ENCODE measurements at regions not wholly inside any gene's neighbourhood (a gene's known extent, or its start where the extent isn't known, plus 50 kb on each side); places are given as distances from the start of the nearest gene placed in this dataset.

DNA sequence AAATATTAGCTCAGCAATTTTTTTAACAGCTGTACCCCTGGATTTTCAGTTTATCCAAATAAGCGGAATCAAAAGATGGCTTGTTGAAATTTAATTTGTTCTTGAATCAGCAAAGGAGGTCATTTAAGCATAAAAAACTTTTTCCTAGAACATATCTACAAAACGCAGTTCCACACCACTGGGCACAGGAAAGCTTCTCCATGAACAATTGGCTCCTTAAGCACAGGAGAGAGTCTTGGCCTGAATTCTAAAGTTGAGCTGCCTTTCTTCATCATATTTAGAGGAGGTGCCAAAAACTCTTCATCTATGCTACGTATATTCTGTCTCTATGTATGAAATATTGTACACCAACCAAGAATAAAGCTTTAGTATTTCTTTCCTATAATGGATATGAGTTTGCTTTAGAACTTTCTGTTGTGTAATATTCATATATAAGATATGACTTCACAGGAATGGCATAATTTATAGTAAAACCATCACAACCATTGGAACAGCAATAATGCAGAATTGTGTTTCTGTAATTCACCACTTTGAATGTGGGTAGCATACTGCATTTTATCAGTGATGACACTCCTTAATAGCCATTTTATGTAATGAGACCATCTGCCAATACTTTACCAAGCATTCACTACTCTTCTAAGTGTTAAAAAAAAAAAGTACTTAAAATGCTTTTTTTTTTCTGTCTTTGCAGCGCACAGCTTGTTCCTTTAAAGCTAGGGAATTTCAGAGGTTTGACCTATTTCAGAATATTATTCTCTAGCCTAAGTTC, 263.7 kb downstream of the SLITRK6 start:
- no peak for DNase-seq

DNA sequence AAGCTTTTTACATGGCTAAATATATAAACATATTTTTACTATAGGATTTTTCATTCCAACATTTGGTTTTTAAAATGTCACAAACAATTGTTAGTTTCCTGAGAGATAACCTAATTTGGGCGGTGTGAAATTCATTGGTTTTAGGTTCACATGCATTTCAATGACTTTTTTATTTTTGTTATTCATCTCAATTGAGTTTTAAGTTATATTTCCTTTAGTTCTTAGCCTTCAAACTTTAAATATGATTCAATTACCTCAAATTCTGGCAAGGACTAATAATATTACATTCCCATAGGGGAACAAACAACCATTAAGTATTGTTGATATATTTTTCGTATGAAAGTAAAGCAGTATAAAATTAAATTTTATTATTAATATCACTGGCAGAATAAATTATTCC, 265.3 kb downstream of the SLITRK6 start:
- no peak for DNase-seq

DNA sequence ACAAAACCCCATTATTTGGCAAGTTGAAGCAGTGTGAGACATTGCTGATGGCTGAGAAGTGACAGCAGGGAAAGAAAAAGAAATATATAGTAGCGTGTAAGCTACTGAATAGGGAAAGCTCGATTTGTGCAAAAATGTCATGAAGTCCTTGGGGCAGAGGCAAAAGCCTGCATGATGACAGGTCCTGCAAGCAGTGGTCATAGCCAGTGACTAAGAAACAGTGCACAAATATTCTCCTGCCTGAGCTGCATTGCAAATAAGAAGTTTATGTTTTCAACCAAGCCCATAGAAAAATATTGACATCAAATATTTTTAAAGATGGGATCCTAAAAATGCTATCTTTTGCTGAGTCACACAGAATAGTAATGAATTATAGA, 270.0 kb downstream of the SLITRK6 start:
- no peak for DNase-seq

DNA sequence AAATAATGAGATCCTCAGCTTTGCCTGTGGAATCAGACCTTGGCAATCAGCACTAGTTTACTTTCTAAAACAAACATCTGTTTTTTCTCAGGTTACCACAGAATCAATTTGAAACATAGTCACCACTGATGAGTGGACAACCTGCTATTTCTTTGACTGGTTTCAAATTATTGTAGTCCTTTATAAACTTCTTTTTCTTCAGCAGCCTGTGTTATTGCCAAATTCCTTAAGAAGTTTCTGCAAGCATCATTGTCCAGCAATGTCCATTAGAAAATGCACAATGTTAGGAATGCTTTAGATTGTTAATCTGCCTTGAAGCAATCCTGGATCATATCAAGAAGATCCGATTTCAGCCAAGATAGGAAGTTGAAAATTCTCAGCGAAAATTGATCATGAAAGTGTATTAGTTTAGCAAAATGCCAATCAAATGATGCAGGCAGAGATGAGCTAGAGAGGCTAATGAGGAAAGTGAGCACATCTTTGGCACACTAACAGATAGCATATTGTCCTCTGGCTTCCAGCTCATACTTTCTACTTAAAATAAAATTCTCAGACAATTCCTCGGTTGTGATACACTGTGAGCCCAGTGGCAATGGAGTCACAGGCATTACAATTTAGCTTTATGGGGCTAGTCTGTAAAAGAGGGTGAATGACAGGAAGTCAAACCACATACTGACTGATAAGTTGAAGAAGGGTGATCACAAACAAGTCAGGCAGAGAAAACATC, 270.6 kb downstream of the SLITRK6 start:
- no peak for DNase-seq

DNA sequence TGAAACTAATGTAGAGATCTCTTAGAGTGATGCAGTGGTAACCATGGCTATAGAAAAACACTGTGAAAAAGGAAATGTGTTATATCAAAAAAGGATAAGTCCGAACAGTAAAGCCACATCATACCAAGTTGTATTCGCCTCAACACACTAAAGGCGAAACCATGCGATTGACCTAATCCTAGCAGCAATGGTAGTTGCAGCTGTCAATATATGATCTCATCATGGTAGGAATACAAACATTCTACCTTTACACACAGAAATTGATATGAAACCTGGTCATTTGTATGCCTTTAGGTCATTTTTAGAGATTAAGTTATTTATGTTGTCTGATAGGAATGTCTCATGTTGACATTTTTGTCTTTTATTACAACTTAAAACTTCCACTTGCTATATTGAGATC, 271.9 kb downstream of the SLITRK6 start:
- DNase-seq = no peak

DNA sequence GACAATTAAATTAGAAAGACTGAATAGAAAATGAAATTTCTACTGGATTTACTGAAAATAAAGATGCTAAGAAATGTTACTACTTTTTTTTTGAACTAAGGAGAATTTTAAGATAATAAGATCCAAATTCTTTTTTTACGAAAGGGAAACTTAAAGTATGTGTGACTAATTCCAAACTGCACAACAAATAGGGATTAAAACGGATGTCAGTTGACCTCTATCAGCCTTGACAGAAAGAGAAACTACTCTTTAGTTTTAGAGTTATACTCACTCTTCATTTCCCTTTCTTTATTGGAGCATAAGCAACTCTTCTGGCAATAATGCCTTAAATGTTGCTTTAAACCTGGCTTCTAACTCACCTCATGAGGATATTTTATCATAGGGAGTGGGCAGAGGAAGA, 273.8 kb downstream of the SLITRK6 start:
- no peak for DNase-seq

DNA sequence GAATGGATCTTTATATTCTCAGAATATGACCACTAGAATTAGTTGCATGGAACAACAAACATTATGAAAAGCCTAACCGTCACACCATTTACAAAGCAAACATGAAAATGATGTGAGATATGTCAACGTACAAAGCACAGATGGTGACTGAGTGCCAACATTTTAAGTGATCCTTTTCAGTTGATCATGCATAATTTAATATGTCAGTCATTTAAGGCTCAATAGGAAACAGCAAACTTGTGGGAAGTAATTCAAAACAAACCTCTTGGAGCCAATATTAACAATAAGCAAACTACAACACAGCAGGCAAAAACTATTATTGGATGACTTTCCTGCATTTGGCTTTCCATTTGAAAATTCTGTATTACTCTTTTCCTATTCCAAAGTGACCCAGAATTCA, 277.6 kb downstream of the SLITRK6 start:
- no peak for DNase-seq

DNA sequence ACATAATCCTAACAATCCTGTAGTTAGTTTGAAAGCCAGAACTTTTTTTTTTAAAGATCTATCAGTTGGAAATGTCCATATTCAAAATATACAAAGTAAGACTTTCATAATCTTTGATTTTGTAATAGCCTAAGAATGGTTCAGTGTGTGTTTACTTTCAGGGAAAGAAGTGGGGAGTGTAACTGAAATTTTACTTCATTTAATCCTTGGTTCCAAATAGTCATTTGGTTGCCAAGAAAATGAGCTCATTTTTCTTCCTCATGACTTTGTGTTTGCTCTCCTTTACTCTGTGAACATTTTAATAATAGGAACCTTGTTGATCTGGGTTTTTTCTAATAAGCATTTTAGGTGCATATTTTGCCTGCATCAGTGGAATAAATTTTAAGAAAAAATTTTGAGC, 278.8 kb downstream of the SLITRK6 start:
- DNase-seq = no peak

DNA sequence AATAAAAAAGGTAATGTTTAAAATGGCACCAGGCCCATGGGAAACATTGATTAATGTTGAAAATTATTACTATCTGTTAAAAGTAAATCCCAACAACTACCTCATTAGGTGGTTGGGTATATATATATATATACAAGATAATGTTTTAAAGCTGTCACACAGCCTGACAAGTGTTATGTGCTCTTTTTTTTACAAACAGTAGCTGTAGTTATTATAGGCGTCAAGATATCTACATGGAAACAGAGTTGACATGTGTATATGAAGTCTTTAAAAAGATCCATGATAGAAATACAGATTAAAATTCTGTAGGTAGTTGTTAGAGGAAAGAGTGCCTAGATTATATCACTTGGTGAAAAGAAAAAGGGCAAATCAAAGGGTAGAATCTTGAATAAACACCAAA, 279.9 kb downstream of the SLITRK6 start:
- DNase-seq = no peak

DNA sequence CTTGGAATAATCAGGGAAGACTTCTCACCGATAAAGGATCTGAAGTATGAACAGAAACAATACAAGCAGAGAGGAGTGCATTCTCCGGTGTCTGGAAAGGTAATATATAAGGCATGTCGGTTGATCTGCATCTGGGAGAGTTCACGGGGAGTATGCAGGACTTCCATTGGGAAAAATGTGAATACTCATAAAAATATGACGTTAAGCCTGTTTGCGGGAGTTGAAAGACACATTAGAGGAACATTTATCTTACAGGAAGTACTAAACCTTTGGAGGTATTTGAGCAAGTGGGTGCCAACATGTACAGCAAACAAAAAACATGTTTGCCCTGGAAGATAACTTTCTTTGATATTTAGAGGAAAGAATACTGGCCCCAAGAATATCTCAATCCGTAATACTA, 286.8 kb downstream of the SLITRK6 start:
- no peak for DNase-seq

DNA sequence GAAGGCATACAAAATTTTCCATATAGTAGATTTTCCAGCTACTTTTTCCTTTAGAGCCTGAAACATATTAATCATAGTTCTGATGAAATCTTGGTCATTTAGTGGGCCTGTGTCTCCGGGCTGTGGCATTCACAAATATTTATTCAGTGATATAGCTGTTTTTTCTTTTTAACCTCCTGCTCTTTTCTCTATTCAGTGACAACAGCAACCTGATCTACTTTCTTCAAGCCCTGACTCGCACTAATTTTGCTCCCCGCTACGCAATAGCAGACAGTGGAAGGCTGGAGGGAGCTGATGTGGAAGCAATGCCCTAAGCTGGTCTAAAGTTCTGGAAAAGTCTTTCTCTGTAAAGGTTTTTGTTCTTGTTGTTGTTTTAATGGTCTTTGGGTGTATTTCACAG, 289.7 kb downstream of the SLITRK6 start:
- no peak for DNase-seq

DNA sequence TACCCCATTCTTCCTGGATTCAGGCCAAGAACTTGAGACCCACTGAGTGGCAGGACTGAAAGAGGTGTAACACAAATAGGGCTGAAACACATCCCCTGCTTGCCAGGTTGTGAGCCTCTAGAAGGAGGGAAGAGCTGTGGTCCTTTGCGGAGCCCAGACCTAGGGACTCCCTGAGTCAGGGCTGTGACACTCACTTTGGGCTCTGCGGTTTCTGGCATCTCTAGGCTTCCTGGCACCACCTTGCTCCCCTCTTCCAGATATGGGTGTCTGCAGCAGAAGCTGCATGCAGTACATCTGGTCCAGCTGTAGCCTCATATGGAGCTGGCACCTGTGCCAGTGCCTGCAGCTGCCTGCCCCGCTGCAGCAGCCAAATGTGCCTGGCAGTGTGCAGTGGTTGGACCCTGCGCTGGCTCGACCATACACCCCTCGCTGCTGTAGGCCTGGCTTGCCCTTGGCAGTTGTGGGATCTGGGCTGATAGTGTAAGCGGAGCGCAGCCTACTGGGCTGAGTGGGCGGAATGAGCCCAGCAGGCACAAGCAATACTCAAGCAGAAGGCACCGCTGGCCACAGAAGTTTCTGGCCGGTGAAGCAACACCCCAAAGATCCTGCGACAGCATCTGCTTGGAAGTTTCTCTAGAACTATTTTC, 290.4 kb downstream of the SLITRK6 start:
- DNase-seq = no peak

DNA sequence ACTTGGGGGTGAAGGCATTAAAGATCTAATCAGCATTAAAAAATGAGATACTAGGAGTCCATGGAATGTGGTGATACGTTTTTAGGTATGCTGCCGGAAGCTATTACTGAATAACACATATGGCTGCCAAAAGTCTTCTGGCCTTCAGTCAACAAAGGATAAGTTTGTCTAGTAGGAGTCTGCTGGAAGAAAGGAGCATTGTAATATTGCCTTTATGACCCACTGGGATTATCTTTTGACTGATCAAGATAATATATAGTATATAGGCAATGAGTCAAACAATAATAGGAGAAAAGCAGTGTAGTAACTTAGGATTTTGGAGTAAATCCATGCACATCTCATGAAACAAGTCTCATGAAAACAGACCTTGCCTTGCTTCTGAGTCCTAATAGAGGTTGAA, 295.4 kb downstream of the SLITRK6 start:
- DNase-seq = no peak

DNA sequence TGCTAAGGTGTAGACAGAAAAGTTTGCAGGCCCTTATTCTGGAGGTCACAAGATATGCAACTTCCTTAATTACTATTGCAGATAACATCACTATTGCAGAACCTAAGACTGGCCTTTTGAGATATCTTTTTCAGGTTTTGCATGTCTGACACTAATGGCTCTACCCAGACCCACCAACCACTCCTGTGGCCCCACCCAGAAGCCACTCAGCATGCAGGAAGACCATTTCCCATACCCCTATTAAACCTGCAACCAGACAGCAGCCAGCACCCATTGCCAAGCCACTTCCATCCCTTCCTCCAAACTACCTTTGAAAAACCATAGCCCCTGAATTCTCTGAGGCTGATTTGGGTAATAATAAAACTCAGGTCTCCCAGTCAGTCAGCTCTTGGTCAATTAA, 297.6 kb downstream of the SLITRK6 start:
- no peak for DNase-seq

DNA sequence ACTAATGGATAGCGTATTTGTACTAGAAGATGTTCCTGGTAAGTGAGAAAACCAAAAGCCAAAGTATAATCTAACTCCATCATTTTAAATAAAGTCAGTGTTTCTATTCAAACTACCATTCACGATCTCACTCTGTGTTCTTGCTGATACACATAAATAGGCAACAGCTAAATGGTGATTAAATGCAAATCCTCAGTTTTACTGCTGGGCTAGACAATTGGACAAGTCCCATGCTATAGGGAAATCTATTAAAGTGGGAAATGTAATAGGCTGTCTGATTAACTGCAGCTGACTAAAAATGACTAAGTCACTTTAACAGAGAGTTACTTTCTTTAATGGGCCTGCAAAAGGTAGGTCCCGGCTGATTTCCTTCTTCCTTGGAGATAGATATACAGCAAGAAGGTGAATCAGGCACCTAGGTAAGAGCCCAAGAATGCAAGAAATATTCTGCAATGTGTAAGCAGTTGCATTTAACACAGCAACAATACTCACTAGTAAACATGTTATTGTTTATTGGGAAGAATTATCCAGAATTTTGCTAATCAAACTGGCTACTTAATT, 298.4 kb downstream of the SLITRK6 start:
- DNase-seq = no peak

DNA sequence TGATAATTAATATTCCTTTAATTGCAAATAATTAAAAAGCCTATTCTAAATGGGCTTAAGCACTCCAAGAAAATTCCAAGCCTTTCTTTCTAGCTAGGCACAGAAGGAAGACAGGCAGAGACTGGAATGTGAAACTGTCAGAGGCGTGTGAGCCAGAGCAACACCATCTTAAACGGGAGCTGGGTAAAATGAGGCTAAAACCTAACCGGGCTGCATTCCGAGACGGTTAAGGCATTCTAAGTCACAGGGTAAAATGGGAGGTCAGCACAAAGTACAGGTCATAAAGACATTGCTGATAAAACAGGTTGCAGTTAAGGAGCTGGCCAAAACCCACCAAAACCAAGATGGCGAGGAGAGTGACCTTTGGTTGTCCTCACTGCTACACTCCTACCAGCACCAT, 300.4 kb downstream of the SLITRK6 start:
- DNase-seq = no peak

DNA sequence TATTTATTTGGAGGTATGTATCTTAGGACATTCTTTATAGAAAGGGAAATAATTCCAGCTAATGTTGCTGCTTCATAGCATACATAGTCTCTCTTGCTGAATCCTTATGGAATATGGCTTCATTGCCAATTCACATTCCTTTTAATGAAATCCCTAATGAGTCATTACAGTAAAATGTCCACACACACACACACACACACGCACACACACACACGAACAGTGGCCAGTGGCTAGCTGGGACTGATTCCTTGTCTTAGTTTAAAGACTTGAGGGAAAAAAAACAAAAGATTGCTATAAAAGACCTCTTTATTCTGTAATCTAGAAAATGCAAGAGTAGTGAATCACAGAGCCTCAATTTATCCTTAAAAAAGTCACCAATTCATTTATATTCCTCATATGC, 301.6 kb downstream of the SLITRK6 start:
- DNase-seq = no peak

DNA sequence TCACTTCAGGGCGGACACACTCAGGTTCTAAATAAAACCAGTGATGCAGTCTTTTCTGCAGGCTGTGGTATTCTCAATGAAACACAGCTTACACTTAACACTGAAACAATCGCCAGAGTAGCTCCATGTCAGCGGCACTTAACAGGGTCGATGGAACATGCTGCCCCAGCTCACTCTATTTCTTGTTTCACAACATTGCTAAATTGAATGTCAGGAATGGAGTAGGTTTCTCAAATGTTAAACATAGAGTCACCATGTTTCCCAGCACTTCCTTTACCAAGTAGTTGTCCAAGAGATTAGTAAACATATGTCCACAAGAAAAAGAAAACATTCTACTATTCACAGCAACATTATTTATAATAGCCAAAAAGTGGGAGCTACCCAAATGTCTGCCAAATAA, 306.9 kb downstream of the SLITRK6 start:
- DNase-seq = no peak

DNA sequence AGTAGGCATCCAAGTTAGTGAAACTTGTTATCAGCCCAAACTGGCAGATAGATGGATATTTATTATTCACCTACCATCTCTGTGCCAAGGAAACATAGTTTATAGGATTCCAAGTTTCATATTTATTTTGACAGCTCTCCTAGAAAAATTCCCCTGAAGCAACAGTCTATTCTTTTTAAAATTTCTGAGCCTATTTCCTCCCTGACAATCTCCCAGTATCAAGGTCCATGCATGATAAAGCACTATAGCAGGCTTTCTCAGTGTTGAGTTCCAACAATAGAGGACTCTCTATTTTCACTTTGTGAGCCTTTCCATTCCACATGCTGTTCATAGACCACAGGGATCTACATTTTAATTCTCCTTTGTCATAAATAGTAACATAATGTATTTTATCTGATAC, 312.6 kb downstream of the SLITRK6 start:
- no peak for DNase-seq

DNA sequence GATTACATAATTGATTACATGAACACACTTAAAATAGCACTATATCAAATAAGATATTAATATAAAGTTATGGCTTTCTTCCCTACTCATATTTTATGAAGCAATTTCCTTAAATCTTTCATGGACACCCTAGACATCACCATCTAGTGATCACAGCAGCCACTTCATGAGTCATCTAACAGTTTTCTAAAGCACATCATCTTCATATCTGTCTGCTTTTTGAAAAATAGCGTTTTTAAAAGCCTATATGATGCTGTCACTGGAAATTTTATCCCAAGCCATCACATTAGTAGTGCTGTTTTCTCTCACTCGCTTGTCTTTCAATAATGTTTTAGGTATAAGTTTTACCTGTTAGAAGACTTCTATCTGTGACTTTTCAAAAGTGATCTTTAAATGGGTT, 326.1 kb downstream of the SLITRK6 start:
- no peak for DNase-seq

DNA sequence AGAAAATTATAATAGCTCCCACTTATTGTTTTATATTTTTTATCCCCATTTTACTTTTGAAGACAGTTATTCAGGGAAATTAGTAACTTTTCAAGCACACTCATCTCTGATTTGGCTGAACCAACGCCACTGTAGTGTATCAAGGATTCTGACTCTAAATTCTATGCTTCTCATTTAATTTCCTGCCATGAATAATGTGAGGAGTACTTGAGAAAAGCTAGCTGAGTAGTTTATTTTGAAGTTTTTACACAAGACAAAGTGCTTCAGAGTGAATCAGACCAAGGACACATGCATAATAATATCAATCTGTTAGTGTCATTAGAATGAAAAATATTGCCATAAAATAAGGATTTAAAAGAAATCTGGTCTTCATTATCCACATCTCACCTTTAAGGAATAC, 329.9 kb downstream of the SLITRK6 start:
- no peak for DNase-seq

DNA sequence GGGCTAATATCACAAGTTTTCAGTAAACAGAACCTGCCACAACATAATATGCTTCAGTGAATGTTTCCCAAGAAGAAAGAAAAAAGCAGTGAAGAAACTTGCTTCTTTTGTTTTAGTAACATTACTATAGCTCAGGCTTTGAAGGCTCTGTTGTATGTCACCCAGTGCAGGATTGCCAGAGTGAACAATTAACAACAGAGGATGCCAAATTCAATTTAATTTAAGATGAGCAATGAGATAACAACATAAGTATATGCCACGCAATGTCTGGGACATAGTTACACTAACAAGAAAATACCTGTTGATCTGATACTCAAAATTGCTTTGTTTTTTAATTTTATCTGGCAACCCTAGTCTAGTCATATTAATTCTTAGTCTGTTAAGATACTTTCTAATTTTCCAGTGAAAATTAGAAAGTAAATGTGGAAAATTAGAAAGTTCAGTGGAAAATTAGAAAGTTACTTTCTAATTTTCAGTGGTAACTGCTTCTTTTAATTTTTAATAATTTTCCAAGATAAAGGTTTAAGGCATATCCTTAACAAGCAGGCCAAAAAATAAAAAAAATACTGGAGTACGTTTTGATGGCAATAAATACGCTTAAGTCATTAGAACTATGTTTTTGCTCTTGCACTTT, 336.3 kb downstream of the SLITRK6 start:
- no peak for DNase-seq

DNA sequence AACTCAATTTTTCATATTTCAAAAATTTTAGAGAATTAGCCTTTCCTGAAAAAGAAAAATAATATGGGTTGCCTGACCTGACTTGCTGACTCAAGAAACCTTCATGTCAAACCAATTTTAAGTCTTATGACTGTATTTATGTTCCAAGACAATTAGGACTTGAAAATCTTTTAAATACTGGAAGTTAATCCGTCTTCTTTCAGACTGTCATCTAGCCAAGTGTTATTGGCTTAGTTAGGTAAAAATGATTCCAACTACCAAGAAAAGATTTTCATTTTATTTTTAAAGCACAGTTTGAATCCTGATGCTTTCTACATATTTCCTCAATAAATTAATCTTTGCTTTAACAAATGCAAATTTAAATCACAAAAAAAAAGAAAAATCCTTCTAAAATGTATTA, 337.6 kb downstream of the SLITRK6 start:
- no peak for DNase-seq

DNA sequence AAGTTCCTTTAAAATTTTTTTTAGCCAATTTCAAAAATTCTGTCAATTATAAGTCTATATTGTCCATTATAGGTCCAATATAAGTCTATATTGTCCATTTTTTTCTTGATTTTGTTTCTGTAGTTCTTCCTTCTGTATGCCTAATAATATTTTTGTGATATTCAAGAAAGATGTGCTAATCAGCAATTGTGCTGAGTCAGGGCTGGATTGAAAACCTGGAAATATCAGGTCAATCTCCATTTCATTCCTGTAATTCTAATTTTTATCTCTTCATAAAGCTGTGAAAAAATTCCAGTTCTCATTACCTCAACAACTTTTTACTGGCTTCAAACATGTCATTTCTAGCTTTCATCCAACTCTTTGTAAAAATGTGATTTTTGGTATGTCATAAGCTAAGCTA, 353.7 kb downstream of the SLITRK6 start:
- no peak for DNase-seq

Measured in CD4-positive, alpha-beta T cell treated with Interleukin-4 for 1 hour (primary cell).